Muscle of leg (tissue), 3 donors: ENCODE measurements at regions not wholly inside any gene's neighbourhood (a gene's known extent, or its start where the extent isn't known, plus 50 kb on each side); places are given as distances from the start of the nearest gene placed in this dataset.
A peak's percentile ranks its signal among the peaks of the same experiment; 100 is the strongest.

Experiments
- DNase-seq: peaks from one replicate; pipeline ENCODE4 v3.0.0; 2013
- H3K27ac ChIP-seq: one replicate; pipeline ENCODE4 v1.5.1; 2013; ENCODE audit warnings: mild to moderate bottlenecking, low read length, control low read depth
- H3K27me3 ChIP-seq: one replicate; pipeline ENCODE4 v1.6.1; 2013; ENCODE audit warnings: low read length; ENCODE audit not compliant: control insufficient read depth, insufficient read depth
- H3K36me3 ChIP-seq: one replicate; pipeline ENCODE4 v1.6.1; 2013; ENCODE audit warnings: low read length; ENCODE audit not compliant: control insufficient read depth, insufficient read depth
- H3K4me1 ChIP-seq: one replicate; pipeline ENCODE4 v1.6.1; 2013; ENCODE audit warnings: low read length; ENCODE audit not compliant: control insufficient read depth, insufficient read depth
- H3K4me3 ChIP-seq: one replicate; pipeline ENCODE4 v1.5.1; 2013; ENCODE audit warnings: low read length, control low read depth
- H3K9me3 ChIP-seq: replicated peaks from 2 replicates; pipeline ENCODE4 v1.6.1; 2013; ENCODE audit warnings: low read depth, low read length; ENCODE audit not compliant: control insufficient read depth
- WGBS: methylation state at CpG from one replicate; pipeline ENCODE4 v1.1.5; 2013; ENCODE audit warnings: missing lambda C conversion rate; ENCODE audit not compliant: insufficient coverage; 5-methylcytosine and 5-hydroxymethylcytosine counted together

DNA sequence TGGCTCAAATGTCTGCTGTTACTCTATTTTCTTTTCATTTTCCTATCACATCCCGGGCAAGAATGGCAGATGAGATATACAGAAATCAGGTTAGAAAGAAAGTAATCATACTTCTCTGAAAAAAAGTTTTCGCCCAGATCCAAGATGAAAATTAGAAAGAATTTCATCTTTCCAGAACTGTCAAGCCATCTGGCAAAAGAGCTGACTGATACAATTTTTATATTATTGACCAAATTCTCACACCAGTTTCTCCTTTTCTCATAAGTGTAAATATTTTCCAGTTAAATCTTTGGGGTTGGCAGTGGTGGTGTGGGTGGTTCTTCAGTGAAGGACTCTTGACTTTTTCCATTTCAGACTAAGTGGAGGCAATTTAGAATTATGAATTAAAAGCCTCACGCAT, 371.9 kb downstream of the CD83 start:
- no CpG with 5 or more reads among the region's 3 CpGs for WGBS
- H3K4me1 ChIP-seq = no peaks in the 10 kb centered on the region
- H3K27me3 ChIP-seq = peaks cover 5% of the 10 kb centered on the region
- H3K4me3 ChIP-seq = no peak overlapping the region
- H3K27ac ChIP-seq = no peak overlapping the region
- H3K9me3 ChIP-seq = peaks cover 7% of the 10 kb centered on the region
- DNase-seq = no peak
- H3K36me3 ChIP-seq = no peaks in the 10 kb centered on the region

DNA sequence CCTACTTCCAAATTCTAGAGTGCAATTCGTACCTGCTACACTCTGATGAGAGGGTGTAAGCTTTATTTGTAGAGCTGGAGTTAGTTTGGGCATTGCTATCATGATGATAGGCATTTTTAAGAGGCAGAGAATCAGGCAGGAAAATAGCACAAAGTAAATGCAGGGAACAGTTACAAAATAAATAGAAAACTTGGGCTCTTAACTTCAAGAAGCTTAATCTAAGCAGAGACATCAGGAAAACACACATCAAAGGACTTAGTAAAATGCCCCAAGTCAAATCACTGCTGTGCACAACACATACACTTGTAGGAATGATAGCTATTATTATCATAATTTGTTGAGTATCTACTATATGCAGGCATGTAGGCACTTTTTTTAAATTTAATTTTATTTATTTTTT, 381.2 kb downstream of the CD83 start:
- no peak for DNase-seq
- Histone ChIP-seq H3K9me3 (no peaks in the 10 kb centered on the region), H3K36me3 (no peaks in the 10 kb centered on the region), H3K27me3 (peaks cover 21% of the 10 kb centered on the region), H3K4me1 (peaks cover 11% of the 10 kb centered on the region), H3K4me3 (no peak overlapping the region), H3K27ac (no peak overlapping the region)
- no CpG with 5 or more reads among the region's 1 CpG for WGBS

DNA sequence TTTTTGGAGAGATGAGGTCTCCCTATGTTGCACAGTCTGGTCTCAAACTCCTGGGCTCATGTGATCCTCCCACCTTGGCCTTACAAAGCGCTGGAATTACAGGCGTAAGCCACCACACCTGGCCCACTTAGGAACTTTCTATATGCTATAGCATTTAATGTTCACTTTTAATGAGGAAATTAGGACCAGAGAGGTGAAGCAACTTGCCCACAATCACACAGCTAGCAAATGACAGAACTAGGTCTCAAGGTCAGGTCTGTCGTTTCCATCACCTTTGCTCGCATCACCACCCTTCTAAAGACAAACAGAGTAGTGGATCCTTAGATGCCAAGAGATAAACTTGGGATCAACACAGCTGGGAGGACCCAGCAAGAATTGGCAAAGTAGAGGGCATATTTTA, 381.7 kb downstream of the CD83 start:
- peaks cover 18% of the 10 kb centered on the region for H3K27me3 ChIP-seq
- H3K4me1 ChIP-seq = peaks cover 11% of the 10 kb centered on the region
- no peaks in the 10 kb centered on the region for H3K36me3 ChIP-seq
- no CpG with 5 or more reads among the region's 4 CpGs for WGBS
- no peak overlapping the region for H3K27ac ChIP-seq
- DNase-seq = no peak
- no peak overlapping the region for H3K4me3 ChIP-seq
- H3K9me3 ChIP-seq = no peaks in the 10 kb centered on the region

DNA sequence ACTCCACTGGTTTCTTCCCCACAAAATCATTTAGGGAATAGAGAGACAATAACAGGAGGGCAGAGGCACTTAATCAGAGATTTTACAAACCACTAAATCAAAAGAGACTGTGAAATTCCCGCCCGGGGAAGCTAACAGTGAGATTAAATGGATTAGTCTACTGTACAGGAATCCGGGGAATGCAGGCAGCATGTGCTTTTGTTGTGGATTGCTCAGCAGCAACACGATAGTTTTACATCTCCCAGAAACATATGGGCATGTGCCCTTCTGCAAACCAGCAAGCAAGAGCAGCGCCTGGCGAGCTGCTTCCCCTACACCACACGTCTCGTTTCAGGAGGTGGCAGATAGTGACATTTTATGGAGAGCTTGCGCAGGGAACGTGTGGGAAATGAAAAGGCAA, 382.3 kb downstream of the CD83 start:
- Histone ChIP-seq H3K4me3 (no peak overlapping the region), H3K4me1 (peaks cover 11% of the 10 kb centered on the region), H3K9me3 (no peaks in the 10 kb centered on the region), H3K27ac (no peak overlapping the region), H3K27me3 (peaks cover 18% of the 10 kb centered on the region), H3K36me3 (no peaks in the 10 kb centered on the region)
- no CpG with 5 or more reads among the region's 10 CpGs for WGBS
- DNase-seq = peak; percentile 72

DNA sequence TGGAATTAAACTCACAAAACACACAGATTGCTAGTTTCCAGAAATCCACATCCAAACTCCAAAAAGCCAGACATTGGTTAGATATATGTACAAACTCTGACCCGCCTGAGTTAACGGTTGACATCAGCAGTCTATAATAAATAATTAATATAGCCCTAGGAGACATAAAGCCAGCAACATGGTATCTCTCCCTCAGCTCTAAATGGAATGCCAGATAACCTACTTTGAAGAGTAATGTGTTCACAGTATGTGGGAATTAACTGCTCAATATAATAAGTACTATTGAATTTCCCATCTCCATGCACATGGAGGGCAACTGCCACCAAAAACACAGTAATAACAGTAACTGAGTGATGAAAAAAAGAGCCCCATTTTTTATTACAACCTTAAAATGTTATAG, 383.2 kb downstream of the CD83 start:
- no peak overlapping the region for H3K4me3 ChIP-seq
- peaks cover 11% of the 10 kb centered on the region for H3K4me1 ChIP-seq
- H3K36me3 ChIP-seq = no peaks in the 10 kb centered on the region
- no CpG with 5 or more reads among the region's 2 CpGs for WGBS
- no peak overlapping the region for H3K27ac ChIP-seq
- peaks cover 18% of the 10 kb centered on the region for H3K27me3 ChIP-seq
- H3K9me3 ChIP-seq = no peaks in the 10 kb centered on the region
- DNase-seq = no peak

DNA sequence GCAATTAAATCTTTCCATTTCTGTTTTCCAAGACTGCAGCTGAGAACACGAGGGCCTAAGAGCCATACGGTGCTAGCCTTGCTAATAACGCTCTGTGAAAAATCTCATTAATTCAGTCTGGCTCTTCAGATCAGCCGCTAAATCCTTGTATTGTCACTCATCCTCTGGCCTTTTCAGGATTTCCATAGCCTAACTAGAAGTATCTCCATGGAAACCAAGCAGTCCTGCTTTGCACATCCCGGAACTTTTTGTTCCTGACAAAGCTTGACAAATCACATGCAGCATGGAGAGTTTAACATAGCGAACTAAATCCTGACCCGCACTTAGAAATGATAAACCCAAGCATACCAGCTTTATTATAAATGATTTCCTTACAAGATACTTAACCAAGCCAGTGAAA, 383.7 kb downstream of the CD83 start:
- 72% methylated on average over 5 of the region's 7 CpGs for WGBS
- H3K27me3 ChIP-seq = peaks cover 18% of the 10 kb centered on the region
- no peak overlapping the region for H3K4me3 ChIP-seq
- no peaks in the 10 kb centered on the region for H3K9me3 ChIP-seq
- no peaks in the 10 kb centered on the region for H3K36me3 ChIP-seq
- DNase-seq = no peak
- H3K4me1 ChIP-seq = peaks cover 11% of the 10 kb centered on the region
- H3K27ac ChIP-seq = no peak overlapping the region

DNA sequence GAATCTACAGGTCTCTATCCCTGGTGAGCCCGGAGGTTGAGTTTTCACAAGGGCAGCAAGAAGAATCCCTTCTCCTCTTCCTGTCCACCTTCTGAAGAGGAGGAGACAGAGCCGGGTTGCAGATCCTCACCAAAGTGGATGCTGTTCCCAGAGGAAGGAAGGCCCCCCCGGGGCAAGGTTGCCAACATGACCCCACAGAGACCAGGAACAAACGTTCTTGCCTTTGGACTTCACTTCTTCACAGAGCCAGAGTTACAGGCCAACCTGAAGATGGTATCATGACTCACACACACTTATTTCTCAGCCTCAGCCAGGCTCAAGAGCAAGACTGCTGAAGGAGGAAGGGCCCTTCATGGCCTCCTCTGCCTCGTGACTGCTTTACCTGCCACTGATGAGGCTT, 384.3 kb downstream of the CD83 start:
- Histone ChIP-seq H3K27me3 (peaks cover 21% of the 10 kb centered on the region), H3K27ac (no peak overlapping the region), H3K36me3 (no peaks in the 10 kb centered on the region), H3K4me3 (no peak overlapping the region), H3K4me1 (peaks cover 11% of the 10 kb centered on the region), H3K9me3 (no peaks in the 10 kb centered on the region)
- 92% methylated on average over 2 of the region's 5 CpGs for WGBS
- DNase-seq = no peak

DNA sequence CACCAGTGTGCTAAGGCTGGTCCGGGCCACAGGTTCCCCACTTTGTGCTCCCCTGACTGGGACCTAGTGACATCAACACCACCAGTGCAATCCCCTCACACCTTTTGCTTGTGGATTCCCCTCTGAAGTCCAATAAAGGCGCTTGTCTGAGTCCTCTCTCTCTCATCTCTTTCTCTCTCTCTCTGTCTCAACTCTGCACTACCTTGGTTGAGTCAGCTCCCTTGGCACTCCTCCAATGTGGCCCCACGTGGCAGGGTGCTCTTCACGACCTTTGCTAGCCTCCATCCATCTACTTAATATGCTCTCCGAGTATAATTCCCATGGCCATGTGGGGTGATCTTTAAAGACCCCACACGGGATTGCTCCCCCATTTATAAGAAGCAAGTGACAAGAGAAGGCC, 385.0 kb downstream of the CD83 start:
- no peak for DNase-seq
- Histone ChIP-seq H3K36me3 (no peaks in the 10 kb centered on the region), H3K4me3 (no peak overlapping the region), H3K9me3 (no peaks in the 10 kb centered on the region), H3K27ac (no peak overlapping the region), H3K4me1 (peaks cover 11% of the 10 kb centered on the region), H3K27me3 (peaks cover 18% of the 10 kb centered on the region)
- 94% methylated on average over 2 of the region's 6 CpGs for WGBS

DNA sequence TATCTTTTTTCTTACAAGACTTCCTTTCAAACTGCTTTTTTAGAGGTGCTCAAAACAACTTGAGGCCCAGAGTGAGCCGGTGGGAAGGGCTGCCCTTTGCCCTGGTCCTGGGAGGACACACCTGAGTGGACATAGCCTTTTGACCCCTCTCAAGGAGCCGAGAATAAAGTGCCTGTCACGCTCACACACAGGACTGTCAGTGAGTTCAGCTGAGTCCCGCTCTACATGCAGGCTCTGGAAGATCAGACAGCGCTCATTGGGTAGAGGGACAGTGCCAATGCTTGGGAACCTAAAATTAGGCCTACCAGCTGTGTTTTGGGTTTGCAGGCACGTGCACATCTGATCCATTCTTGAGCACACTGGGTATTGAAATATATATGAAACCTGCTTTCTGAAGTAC, 387.8 kb downstream of the CD83 start:
- Histone ChIP-seq H3K36me3 (no peaks in the 10 kb centered on the region), H3K4me1 (peaks cover 3% of the 10 kb centered on the region), H3K27ac (no peak overlapping the region), H3K27me3 (peaks cover 15% of the 10 kb centered on the region), H3K9me3 (no peaks in the 10 kb centered on the region), H3K4me3 (no peak overlapping the region)
- no peak for DNase-seq
- WGBS = 87% methylated on average over 5 of the region's 6 CpGs

DNA sequence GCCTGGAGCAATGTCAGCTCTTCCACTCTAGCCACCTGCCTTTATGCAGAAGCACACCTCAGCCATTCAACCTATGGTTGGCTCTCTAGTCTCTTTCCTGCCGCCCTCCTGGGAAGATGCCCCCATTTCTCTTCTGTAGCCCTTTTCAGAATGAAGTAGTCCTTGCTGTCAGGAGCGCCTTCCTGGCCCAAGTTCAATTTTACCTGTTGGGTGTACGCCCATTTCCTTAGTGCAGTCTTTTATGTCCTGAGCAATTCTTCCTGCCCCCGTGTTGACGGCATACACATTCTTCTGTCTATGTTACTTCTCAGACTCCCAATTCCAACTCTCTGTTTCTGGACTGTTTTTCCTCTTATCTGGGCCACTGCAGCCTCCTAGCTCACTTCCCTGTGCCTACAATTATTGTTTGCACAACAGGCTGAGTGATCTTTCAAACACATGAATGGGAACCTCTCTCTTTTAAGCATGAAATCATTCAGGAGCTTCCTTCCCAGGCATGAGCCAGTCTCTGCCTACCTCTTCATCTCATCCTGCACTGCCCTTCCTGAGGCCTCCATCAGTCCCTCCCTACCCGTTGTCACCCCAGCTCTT, 389.2 kb downstream of the CD83 start:
- WGBS = 76% methylated on average over 5 of the region's 6 CpGs
- no peak for DNase-seq
- H3K36me3 ChIP-seq = no peaks in the 10 kb centered on the region
- H3K27ac ChIP-seq = no peak overlapping the region
- H3K4me1 ChIP-seq = no peaks in the 10 kb centered on the region
- H3K4me3 ChIP-seq = no peak overlapping the region
- no peaks in the 10 kb centered on the region for H3K9me3 ChIP-seq
- peaks cover 14% of the 10 kb centered on the region for H3K27me3 ChIP-seq

DNA sequence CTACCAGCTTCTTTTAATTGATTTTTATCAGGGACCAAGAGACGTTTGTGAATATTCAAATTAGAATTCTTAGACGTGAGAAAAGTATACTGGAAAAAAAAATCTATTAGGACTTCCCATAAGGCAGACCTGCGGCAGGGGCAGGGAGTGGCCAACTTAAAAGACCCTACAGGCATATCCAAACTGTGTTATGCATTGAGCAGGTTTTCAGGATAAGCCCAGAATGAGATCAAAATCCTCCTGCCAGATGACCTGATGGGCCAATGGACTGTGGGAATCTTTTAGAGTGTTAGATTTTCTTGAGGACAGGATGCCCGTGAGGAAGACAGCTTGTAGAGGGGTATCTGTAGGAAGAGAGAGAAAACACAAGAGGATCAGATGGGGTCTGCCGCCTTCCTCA, 391.5 kb downstream of the CD83 start:
- DNase-seq = no peak
- no peak overlapping the region for H3K4me3 ChIP-seq
- no peak overlapping the region for H3K27ac ChIP-seq
- no peaks in the 10 kb centered on the region for H3K36me3 ChIP-seq
- no peaks in the 10 kb centered on the region for H3K9me3 ChIP-seq
- WGBS = 90% methylated on average over 3 of the region's 5 CpGs
- H3K27me3 ChIP-seq = peaks cover 12% of the 10 kb centered on the region
- no peaks in the 10 kb centered on the region for H3K4me1 ChIP-seq
